ENCODE measurements at regions not wholly inside any gene's neighbourhood (a gene's known extent, or its start where the extent isn't known, plus 50 kb on each side); places are given as distances from the start of the nearest gene placed in this dataset.

DNA sequence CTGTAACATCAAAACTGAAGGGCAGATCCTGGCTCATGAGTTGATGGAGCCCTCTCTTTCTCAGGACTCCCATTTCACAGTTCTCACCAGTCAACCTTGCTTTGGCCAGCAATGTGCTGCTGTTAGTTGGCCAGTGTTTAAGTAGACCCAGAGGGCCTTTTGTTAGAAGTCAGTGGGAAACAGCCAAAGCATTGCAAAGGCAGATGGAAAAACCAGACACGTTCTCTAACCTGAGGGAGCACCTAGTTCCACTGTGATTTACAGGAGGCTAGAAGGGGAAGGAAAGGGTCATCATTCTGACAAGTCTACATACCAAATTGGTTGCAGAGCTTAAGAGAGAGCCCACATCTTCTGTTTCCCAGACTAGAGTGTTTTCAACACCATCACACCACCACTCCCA, 196.4 kb downstream of the OPA1 start:
- no peak overlapping the region for H3K27ac ChIP-seq (ENCODE audit: low read depth in 1 of 2, low read length in 2 of 2)
- no peaks in the 10 kb centered on the region for H3K27me3 ChIP-seq (ENCODE audit: control insufficient read depth in 4 of 4, insufficient read depth in 4 of 4, low read length in 3 of 4)
- H3K9me3 ChIP-seq (ENCODE audit: control insufficient read depth in 4 of 4, low read length in 3 of 4), result no peaks in the 10 kb centered on the region
- no peaks in the 10 kb centered on the region for H3K4me1 ChIP-seq (ENCODE audit: control insufficient read depth in 4 of 4, insufficient read depth in 4 of 4, low read length in 3 of 4)
- H3K36me3 ChIP-seq (ENCODE audit: control insufficient read depth in 4 of 4, insufficient read depth in 3 of 4, low read depth in 1 of 4, low read length in 3 of 4), result no peaks in the 10 kb centered on the region
- no peak overlapping the region for H3K4me3 ChIP-seq (ENCODE audit: low read depth in 1 of 3, low read length in 3 of 3)
- TF ChIP-seq, protein P1, sequence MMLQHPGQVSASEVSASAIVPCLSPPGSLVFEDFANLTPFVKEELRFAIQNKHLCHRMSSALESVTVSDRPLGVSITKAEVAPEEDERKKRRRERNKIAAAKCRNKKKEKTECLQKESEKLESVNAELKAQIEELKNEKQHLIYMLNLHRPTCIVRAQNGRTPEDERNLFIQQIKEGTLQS (IDR thresholded peaks at IDR 0.05), result no peak
- TF ChIP-seq, protein P2, sequence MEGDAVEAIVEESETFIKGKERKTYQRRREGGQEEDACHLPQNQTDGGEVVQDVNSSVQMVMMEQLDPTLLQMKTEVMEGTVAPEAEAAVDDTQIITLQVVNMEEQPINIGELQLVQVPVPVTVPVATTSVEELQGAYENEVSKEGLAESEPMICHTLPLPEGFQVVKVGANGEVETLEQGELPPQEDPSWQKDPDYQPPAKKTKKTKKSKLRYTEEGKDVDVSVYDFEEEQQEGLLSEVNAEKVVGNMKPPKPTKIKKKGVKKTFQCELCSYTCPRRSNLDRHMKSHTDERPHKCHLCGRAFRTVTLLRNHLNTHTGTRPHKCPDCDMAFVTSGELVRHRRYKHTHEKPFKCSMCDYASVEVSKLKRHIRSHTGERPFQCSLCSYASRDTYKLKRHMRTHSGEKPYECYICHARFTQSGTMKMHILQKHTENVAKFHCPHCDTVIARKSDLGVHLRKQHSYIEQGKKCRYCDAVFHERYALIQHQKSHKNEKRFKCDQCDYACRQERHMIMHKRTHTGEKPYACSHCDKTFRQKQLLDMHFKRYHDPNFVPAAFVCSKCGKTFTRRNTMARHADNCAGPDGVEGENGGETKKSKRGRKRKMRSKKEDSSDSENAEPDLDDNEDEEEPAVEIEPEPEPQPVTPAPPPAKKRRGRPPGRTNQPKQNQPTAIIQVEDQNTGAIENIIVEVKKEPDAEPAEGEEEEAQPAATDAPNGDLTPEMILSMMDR (IDR thresholded peaks at IDR 0.05; ENCODE audit: low read depth, low read length, missing input control), result no peak
- TF ChIP-seq RXRA (IDR thresholded peaks at IDR 0.05) (no peak), JUND (IDR thresholded peaks at IDR 0.05) (no peak), FOXA2 (IDR thresholded peaks at IDR 0.05) (no peak), SP1 (IDR thresholded peaks at IDR 0.05) (no peak), YY1 (IDR thresholded peaks at IDR 0.05) (no peak), HNF4A (conservative IDR thresholded peaks at IDR 0.05) (no peak), GABPA (IDR thresholded peaks at IDR 0.05 in 1 of 2, conservative IDR thresholded peaks at IDR 0.05 in 1 of 2) (no peak), EGR1 (IDR thresholded peaks at IDR 0.05; ENCODE audit: low read depth in 2 of 2) (no peak)
- TF ChIP-seq, protein P3, sequence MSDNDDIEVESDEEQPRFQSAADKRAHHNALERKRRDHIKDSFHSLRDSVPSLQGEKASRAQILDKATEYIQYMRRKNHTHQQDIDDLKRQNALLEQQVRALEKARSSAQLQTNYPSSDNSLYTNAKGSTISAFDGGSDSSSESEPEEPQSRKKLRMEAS (IDR thresholded peaks at IDR 0.05), result no peak
- TF ChIP-seq, protein P4, sequence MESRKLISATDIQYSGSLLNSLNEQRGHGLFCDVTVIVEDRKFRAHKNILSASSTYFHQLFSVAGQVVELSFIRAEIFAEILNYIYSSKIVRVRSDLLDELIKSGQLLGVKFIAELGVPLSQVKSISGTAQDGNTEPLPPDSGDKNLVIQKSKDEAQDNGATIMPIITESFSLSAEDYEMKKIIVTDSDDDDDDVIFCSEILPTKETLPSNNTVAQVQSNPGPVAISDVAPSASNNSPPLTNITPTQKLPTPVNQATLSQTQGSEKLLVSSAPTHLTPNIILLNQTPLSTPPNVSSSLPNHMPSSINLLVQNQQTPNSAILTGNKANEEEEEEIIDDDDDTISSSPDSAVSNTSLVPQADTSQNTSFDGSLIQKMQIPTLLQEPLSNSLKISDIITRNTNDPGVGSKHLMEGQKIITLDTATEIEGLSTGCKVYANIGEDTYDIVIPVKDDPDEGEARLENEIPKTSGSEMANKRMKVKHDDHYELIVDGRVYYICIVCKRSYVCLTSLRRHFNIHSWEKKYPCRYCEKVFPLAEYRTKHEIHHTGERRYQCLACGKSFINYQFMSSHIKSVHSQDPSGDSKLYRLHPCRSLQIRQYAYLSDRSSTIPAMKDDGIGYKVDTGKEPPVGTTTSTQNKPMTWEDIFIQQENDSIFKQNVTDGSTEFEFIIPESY (IDR thresholded peaks at IDR 0.05), result no peak
- no peak for DNase-seq (ENCODE audit: low spot score)
- 94% methylated on average over 1 of the region's 1 CpG for WGBS
- no peak overlapping the region for H3K9ac ChIP-seq (ENCODE audit: low read depth in 1 of 2, low read length in 2 of 2)

DNA sequence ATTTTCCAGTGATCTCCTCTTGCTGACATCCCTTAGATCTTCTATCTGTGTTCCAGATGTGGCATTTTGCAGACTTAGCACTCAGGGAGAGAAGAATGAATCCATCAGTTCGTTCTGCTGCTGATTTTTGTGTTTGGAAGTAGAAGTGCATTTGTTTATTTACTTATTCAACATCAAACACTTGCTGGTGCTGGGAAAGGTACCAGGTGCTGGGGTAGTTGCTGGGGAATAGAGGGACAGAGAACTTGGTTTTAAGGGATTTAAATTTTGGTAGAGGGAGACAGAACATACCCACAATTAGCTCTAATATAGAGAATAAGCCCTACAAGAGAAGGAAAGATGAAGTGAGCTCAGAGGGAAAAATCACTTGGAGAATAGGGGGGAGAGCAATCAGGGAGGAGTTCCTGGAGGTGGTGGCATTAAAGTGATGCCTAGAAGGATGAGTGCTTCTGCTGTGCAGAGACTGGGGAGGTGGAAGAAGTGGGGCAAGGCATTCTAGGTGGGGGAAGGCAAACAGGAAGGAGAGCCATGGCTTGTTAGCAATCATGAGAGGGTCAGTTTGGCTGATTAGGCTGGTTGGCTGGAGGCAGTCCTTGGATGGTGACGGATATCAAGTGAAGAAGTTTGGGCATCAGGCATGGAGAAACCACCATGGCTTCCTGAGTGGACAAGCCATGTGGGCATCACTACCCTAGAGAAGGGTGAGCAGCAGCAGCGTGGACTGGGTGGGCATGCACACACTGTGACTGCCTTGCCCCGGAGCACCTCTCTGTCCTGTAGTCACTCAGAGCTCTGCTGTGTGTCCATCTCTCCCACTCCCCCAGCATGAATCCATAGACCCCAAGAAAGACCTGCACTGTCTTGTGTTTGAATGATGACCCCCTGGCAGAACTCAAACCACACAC, 197.3 kb downstream of the OPA1 start:
- no peak for TF ChIP-seq HNF4A (conservative IDR thresholded peaks at IDR 0.05)
- TF ChIP-seq JUND (IDR thresholded peaks at IDR 0.05), result no peak
- TF ChIP-seq, protein P5, sequence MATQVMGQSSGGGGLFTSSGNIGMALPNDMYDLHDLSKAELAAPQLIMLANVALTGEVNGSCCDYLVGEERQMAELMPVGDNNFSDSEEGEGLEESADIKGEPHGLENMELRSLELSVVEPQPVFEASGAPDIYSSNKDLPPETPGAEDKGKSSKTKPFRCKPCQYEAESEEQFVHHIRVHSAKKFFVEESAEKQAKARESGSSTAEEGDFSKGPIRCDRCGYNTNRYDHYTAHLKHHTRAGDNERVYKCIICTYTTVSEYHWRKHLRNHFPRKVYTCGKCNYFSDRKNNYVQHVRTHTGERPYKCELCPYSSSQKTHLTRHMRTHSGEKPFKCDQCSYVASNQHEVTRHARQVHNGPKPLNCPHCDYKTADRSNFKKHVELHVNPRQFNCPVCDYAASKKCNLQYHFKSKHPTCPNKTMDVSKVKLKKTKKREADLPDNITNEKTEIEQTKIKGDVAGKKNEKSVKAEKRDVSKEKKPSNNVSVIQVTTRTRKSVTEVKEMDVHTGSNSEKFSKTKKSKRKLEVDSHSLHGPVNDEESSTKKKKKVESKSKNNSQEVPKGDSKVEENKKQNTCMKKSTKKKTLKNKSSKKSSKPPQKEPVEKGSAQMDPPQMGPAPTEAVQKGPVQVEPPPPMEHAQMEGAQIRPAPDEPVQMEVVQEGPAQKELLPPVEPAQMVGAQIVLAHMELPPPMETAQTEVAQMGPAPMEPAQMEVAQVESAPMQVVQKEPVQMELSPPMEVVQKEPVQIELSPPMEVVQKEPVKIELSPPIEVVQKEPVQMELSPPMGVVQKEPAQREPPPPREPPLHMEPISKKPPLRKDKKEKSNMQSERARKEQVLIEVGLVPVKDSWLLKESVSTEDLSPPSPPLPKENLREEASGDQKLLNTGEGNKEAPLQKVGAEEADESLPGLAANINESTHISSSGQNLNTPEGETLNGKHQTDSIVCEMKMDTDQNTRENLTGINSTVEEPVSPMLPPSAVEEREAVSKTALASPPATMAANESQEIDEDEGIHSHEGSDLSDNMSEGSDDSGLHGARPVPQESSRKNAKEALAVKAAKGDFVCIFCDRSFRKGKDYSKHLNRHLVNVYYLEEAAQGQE (IDR thresholded peaks at IDR 0.05), result no peak
- TF ChIP-seq, protein P2 (IDR thresholded peaks at IDR 0.05; ENCODE audit: low read depth, low read length, missing input control), result no peak
- TF ChIP-seq, protein P1 (IDR thresholded peaks at IDR 0.05), result no peak
- no peak for TF ChIP-seq GABPA (IDR thresholded peaks at IDR 0.05 in 1 of 2, conservative IDR thresholded peaks at IDR 0.05 in 1 of 2)
- TF ChIP-seq EGR1 (IDR thresholded peaks at IDR 0.05; ENCODE audit: low read depth in 2 of 2), result no peak
- TF ChIP-seq FOXA1 (IDR thresholded peaks at IDR 0.05), result no peak
- TF ChIP-seq NR2F2 (IDR thresholded peaks at IDR 0.05), result no peak
- TF ChIP-seq, protein P3 (IDR thresholded peaks at IDR 0.05), result no peak
- TF ChIP-seq RXRA (IDR thresholded peaks at IDR 0.05), result no peak
- TF ChIP-seq YY1 (IDR thresholded peaks at IDR 0.05), result no peak
- no peak for TF ChIP-seq FOXA2 (IDR thresholded peaks at IDR 0.05)
- no peak for TF ChIP-seq SP1 (IDR thresholded peaks at IDR 0.05)
- TF ChIP-seq HNF4G (IDR thresholded peaks at IDR 0.05), result no peak
- Histone ChIP-seq H3K4me1 (ENCODE audit: control insufficient read depth in 4 of 4, insufficient read depth in 4 of 4, low read length in 3 of 4) (no peaks in the 10 kb centered on the region), H3K36me3 (ENCODE audit: control insufficient read depth in 4 of 4, insufficient read depth in 3 of 4, low read depth in 1 of 4, low read length in 3 of 4) (no peaks in the 10 kb centered on the region), H3K27ac (ENCODE audit: low read depth in 1 of 2, low read length in 2 of 2) (no peak overlapping the region), H3K27me3 (ENCODE audit: control insufficient read depth in 4 of 4, insufficient read depth in 4 of 4, low read length in 3 of 4) (no peaks in the 10 kb centered on the region), H3K9me3 (ENCODE audit: control insufficient read depth in 4 of 4, low read length in 3 of 4) (no peaks in the 10 kb centered on the region), H3K4me3 (ENCODE audit: low read depth in 1 of 3, low read length in 3 of 3) (no peak overlapping the region), H3K9ac (ENCODE audit: low read depth in 1 of 2, low read length in 2 of 2) (no peak overlapping the region)
- DNase-seq (ENCODE audit: low spot score), result no peak
- WGBS, result 90% methylated on average over 4 of the region's 4 CpGs

Measured in liver (tissue), 8 donors.